PC-9 (cell line): ENCODE measurements at regions not wholly inside any gene's neighbourhood (a gene's known extent, or its start where the extent isn't known, plus 50 kb on each side); places are given as distances from the start of the nearest gene placed in this dataset.

Source experiments
- EZH2 ChIP-seq: fragments of 200-600 bp; sonication (generic); IDR thresholded peaks from 2 replicates; pipeline ENCODE4 v1.8.0; 2017; ENCODE audit warnings: antibody characterized with exemption, low read depth
- TF ChIP-seq, protein P1 (sequence below): fragments of 200-600 bp; sonication (generic); conservative IDR thresholded peaks from 2 replicates; pipeline ENCODE4 v1.6.1; 2017; ENCODE audit warnings: mixed run types, antibody characterized with exemption, mild to moderate bottlenecking, moderate library complexity

DNA sequence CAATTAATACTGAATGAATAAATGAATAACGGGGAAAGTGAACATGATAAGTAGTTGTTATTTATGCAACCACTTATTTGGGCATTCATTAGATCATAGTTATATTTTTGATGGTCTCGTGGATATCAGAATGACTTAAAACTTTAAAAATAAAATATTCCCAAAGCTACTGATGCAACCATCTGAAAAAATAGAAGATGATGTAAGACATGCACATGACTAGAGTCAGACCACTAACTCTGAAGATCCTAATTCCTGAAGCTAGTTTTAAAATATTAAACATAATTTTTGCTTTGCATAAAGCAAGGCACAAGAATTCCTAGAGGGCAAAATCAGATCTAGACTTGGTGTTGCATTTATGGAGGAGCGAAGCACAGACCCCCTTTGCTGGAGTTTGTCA is 616.1 kb downstream of the IRS1 start:
- TF ChIP-seq, protein P1, sequence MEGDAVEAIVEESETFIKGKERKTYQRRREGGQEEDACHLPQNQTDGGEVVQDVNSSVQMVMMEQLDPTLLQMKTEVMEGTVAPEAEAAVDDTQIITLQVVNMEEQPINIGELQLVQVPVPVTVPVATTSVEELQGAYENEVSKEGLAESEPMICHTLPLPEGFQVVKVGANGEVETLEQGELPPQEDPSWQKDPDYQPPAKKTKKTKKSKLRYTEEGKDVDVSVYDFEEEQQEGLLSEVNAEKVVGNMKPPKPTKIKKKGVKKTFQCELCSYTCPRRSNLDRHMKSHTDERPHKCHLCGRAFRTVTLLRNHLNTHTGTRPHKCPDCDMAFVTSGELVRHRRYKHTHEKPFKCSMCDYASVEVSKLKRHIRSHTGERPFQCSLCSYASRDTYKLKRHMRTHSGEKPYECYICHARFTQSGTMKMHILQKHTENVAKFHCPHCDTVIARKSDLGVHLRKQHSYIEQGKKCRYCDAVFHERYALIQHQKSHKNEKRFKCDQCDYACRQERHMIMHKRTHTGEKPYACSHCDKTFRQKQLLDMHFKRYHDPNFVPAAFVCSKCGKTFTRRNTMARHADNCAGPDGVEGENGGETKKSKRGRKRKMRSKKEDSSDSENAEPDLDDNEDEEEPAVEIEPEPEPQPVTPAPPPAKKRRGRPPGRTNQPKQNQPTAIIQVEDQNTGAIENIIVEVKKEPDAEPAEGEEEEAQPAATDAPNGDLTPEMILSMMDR: no peak
- TF ChIP-seq EZH2: no peak
